DND-41 (cell line): ENCODE measurements at regions not wholly inside any gene's neighbourhood (a gene's known extent, or its start where the extent isn't known, plus 50 kb on each side); places are given as distances from the start of the nearest gene placed in this dataset.

ENCODE experiments used
- ATAC-seq: fragments of 200-7000 bp; cut with Tn5 transposase; 3 replicates; pipeline ENCODE4 v1.9.1; 2021; ENCODE audit warnings: low read depth; ENCODE audit not compliant: insufficient read depth
- DNase-seq: peaks from one replicate; pipeline ENCODE4 v3.0.0-alpha.2; 2020
- H2AFZ ChIP-seq: 2 replicates; pipeline ENCODE4 v1.6.0; 2012; ENCODE audit warnings: low read depth, low read length
- H3K27ac ChIP-seq: 2 replicates; pipeline ENCODE4 v1.5.1; 2012; ENCODE audit warnings: low read length, inconsistent platforms
- H3K27me3 ChIP-seq: fragments of 200-600 bp; sonication (generic); 2 replicates; pipeline ENCODE4 v1.6.0; 2012; ENCODE audit warnings: low read length, mild to moderate bottlenecking, inconsistent platforms; ENCODE audit not compliant: insufficient read depth, poor library complexity
- H3K36me3 ChIP-seq: 2 replicates; pipeline ENCODE4 v1.5.1; 2012; ENCODE audit warnings: low read length, inconsistent platforms; ENCODE audit not compliant: insufficient read depth
- H3K4me1 ChIP-seq: 2 replicates; pipeline ENCODE4 v1.5.1; 2012; ENCODE audit warnings: mild to moderate bottlenecking, low read length; ENCODE audit not compliant: insufficient read depth
- H3K4me2 ChIP-seq: 2 replicates; pipeline ENCODE4 v1.6.0; 2012; ENCODE audit warnings: mild to moderate bottlenecking, moderate library complexity, low read length, inconsistent platforms; ENCODE audit not compliant: insufficient read depth
- H3K4me3 ChIP-seq, 2 experiments: fragments of 200-600 bp in 1 of 2; shearing (Covaris generic) in 1 of 2; 2 replicates each; pipeline ENCODE4 v1.5.1; 2012 to 2016; ENCODE audit warnings: inconsistent platforms in 2 of 2, low read length in 2 of 2, mild to moderate bottlenecking in 2 of 2, low read depth in 1 of 2, moderate library complexity in 1 of 2
- H3K79me2 ChIP-seq: 2 replicates; pipeline ENCODE4 v1.6.0; 2012; ENCODE audit warnings: low read length, inconsistent platforms; ENCODE audit not compliant: insufficient read depth
- H3K9ac ChIP-seq: 2 replicates; pipeline ENCODE4 v1.6.0; 2012; ENCODE audit warnings: low read depth, mild to moderate bottlenecking, inconsistent platforms, low read length, moderate library complexity
- H3K9me3 ChIP-seq: 2 replicates; pipeline ENCODE4 v1.5.1; 2012; ENCODE audit warnings: low read length, moderate library complexity, mild to moderate bottlenecking, inconsistent platforms; ENCODE audit not compliant: insufficient read depth, severe bottlenecking
- H4K20me1 ChIP-seq: 2 replicates; pipeline ENCODE4 v1.6.0; 2012; ENCODE audit warnings: low read length; ENCODE audit not compliant: insufficient read depth
- EZH2 ChIP-seq: IDR thresholded peaks from 3 replicates; pipeline ENCODE4 v1.6.1; 2012; ENCODE audit warnings: borderline replicate concordance, low read depth, mild to moderate bottlenecking, moderate library complexity, low read length, inconsistent platforms; ENCODE audit not compliant: severe bottlenecking
- TF ChIP-seq, protein P1 (sequence below): IDR thresholded peaks from 2 replicates; pipeline ENCODE4 v1.5.1; 2012; ENCODE audit warnings: borderline replicate concordance, low read length, moderate library complexity, mild to moderate bottlenecking; ENCODE audit not compliant: poor library complexity, severe bottlenecking; ENCODE audit errors: extremely low read depth

DNA sequence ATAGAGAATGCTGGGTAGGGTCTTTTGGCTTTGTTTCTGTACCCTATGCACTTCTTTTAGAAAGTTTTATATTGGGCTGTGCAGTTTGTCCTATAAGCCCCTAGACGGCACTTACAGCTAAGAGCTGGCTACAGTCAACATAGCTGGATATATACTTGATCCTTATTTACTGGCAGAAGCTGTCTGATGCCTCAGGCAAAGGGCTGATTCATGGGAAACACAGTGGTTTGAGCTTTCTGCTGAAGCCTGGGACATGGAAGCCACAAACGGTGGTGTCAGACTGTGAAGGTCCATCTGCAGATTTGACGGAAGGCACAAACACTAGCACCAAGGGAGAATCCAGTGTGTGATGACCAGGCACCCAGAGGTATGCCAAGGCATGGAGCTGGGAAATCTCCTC is 608.4 kb downstream of the ANKRD50 start:
- Histone ChIP-seq H4K20me1 (no peaks in the 10 kb centered on the region), H3K79me2 (no peaks in the 10 kb centered on the region), H3K27me3 (no peaks in the 10 kb centered on the region), H3K4me3 (no peak overlapping the region), H3K9ac (no peak overlapping the region), H3K9me3 (no peaks in the 10 kb centered on the region), H3K36me3 (no peaks in the 10 kb centered on the region), H3K27ac (no peak overlapping the region), H2AFZ (no peak overlapping the region), H3K4me1 (no peaks in the 10 kb centered on the region), H3K4me2 (no peak overlapping the region)
- ATAC-seq: no peak
- no peak for TF ChIP-seq EZH2
- TF ChIP-seq, protein P1, sequence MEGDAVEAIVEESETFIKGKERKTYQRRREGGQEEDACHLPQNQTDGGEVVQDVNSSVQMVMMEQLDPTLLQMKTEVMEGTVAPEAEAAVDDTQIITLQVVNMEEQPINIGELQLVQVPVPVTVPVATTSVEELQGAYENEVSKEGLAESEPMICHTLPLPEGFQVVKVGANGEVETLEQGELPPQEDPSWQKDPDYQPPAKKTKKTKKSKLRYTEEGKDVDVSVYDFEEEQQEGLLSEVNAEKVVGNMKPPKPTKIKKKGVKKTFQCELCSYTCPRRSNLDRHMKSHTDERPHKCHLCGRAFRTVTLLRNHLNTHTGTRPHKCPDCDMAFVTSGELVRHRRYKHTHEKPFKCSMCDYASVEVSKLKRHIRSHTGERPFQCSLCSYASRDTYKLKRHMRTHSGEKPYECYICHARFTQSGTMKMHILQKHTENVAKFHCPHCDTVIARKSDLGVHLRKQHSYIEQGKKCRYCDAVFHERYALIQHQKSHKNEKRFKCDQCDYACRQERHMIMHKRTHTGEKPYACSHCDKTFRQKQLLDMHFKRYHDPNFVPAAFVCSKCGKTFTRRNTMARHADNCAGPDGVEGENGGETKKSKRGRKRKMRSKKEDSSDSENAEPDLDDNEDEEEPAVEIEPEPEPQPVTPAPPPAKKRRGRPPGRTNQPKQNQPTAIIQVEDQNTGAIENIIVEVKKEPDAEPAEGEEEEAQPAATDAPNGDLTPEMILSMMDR: no peak
- DNase-seq: no peak

DNA sequence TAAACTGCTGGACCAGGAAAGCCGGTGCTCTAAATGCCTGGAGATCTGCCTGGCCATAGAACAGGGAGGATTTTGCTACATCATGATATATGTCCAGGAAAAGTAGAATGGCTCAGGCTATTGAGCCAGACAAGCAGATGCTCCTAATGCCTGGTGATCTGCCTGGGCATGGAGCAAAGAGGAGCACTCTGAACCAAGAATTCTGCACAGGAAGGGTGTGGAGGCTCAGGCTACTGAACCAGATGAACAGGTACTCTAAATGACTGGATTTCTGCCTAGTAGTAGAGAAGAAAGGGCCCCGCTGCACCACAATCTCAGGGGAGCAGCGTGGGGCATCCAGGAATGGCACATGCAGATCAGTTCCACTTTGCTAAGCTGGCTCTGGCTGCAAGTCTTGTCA is 607.9 kb downstream of the ANKRD50 start:
- Histone ChIP-seq H4K20me1 (no peaks in the 10 kb centered on the region), H3K4me2 (no peak overlapping the region), H2AFZ (no peak overlapping the region), H3K79me2 (no peaks in the 10 kb centered on the region), H3K27ac (no peak overlapping the region), H3K36me3 (no peaks in the 10 kb centered on the region), H3K9ac (no peak overlapping the region), H3K4me3 (no peak overlapping the region), H3K9me3 (no peaks in the 10 kb centered on the region), H3K27me3 (no peaks in the 10 kb centered on the region), H3K4me1 (no peaks in the 10 kb centered on the region)
- ATAC-seq (no peak), DNase-seq (no peak)
- no peak for TF ChIP-seq EZH2
- TF ChIP-seq, protein P1: no peak

GRCh38 chr4:124105212-124105611 is 607.3 kb downstream of the ANKRD50 start:
- DNase-seq: no peak
- TF ChIP-seq, protein P1: no peak
- no peak for TF ChIP-seq EZH2
- H3K4me1 ChIP-seq: no peaks in the 10 kb centered on the region

DNA sequence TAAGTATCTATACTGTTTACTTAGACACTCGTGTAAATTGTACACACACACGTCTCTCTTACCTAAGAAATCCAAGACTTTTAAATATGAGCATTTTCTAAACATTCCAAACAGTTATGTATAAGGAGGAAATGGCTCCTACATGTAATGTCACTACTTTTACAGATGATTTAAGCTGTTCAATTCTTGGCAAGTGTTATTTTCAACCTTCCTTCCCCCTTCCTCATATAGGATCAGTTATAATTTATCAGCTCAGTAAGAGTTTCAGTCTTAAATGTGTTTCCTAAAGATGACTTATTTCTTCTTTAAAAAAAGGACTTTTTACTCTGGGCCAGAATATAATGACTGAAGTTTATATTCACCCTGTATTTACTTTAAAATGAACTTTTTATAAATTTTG is 601.1 kb downstream of the ANKRD50 start:
- Histone ChIP-seq H3K4me3 (no peak overlapping the region), H3K79me2 (no peaks in the 10 kb centered on the region), H3K36me3 (no peaks in the 10 kb centered on the region), H3K27ac (no peak overlapping the region), H3K4me2 (no peak overlapping the region), H3K27me3 (no peaks in the 10 kb centered on the region), H2AFZ (no peak overlapping the region), H4K20me1 (no peaks in the 10 kb centered on the region), H3K9me3 (no peaks in the 10 kb centered on the region), H3K9ac (no peak overlapping the region), H3K4me1 (no peaks in the 10 kb centered on the region)
- DNase-seq (no peak), ATAC-seq (no peak)
- TF ChIP-seq EZH2: no peak
- TF ChIP-seq, protein P1: no peak

More at GRCh38 chr4:124105212-124105611, 607.3 kb downstream of the ANKRD50 start:
- H4K20me1 ChIP-seq: no peaks in the 10 kb centered on the region
- no peaks in the 10 kb centered on the region for H3K36me3 ChIP-seq
- no peak overlapping the region for H2AFZ ChIP-seq
- no peak overlapping the region for H3K4me3 ChIP-seq
- H3K9ac ChIP-seq: no peak overlapping the region
- H3K79me2 ChIP-seq: no peaks in the 10 kb centered on the region
- no peak overlapping the region for H3K4me2 ChIP-seq
- no peak overlapping the region for H3K27ac ChIP-seq
- no peaks in the 10 kb centered on the region for H3K27me3 ChIP-seq
- no peaks in the 10 kb centered on the region for H3K9me3 ChIP-seq
- no peak for ATAC-seq
